Motor neuron (in vitro differentiated cells): ENCODE measurements at regions not wholly inside any gene's neighbourhood (a gene's known extent, or its start where the extent isn't known, plus 50 kb on each side); places are given as distances from the start of the nearest gene placed in this dataset.

ENCODE experiments used
- ATAC-seq, 8 experiments: fragments of 200-7000 bp; cut with Tn5 transposase; replicated peaks in 6 of 8; 2 replicates each; pipeline ENCODE4 v1.8.0; 2021; ENCODE audit warnings: mild to moderate bottlenecking in 8 of 8, moderate library complexity in 8 of 8
- H3K27ac ChIP-seq, 2 donors: fragments of 250-450 bp; sonication (Bioruptor Pico); 2 replicates each; pipeline ENCODE4 v1.9.0; 2021; ENCODE audit warnings: antibody characterized with exemption in 2 of 2, mild to moderate bottlenecking in 2 of 2, moderate library complexity in 1 of 2
- H3K4me1 ChIP-seq, 2 donors: fragments of 250-450 bp; sonication (Bioruptor Pico); replicated peaks in 1 of 2; 2 replicates each; pipeline ENCODE4 v1.6.1; 2021; ENCODE audit warnings: antibody characterized with exemption in 2 of 2, mild to moderate bottlenecking in 2 of 2, moderate library complexity in 1 of 2
- H3K4me3 ChIP-seq, 5 donors: fragments of 250-450 bp; sonication (Bioruptor Pico); 2 replicates each; pipeline ENCODE4 v1.9.0; 2021; ENCODE audit warnings: antibody characterized with exemption in 5 of 5, mild to moderate bottlenecking in 5 of 5, moderate library complexity in 4 of 5
- whole genome bisulfite sequencing, 10 experiments: fragments of 450-650 bp; shearing (Covaris generic); methylation state at CpG; one replicate each; pipeline ENCODE4 v1.0.0; 2022; 5-methylcytosine and 5-hydroxymethylcytosine counted together
- in situ Hi-C, 9 experiments: fragments of 400-800 bp; cut with MboI; loops; one replicate each; pipeline ENCODE4 v1.15.0; 2021; ENCODE audit warnings: low sequenced_read_pairs in 9 of 9, low pct_unique_long_range_greater_than_20kb in 2 of 9; ENCODE audit not compliant: unreplicated experiment in 9 of 9

GRCh38 chr14:55500219-55500701, 59.8 kb upstream of the TBPL2 start:
- ATAC-seq, result no peak
- no peaks in the 10 kb centered on the region for H3K4me1 ChIP-seq
- H3K27ac ChIP-seq, result no peak overlapping the region
- in situ Hi-C loops, result no loop called here
- WGBS, 10 experiments, result 71 to 100% (median 89%) methylated on average over 1 to 11 of the region's 11 CpGs
- no peak overlapping the region for H3K4me3 ChIP-seq

GRCh38 chr14:55500708-55501107, 60.3 kb upstream of the TBPL2 start:
- Histone ChIP-seq H3K4me1 (no peaks in the 10 kb centered on the region), H3K27ac (no peak overlapping the region), H3K4me3 (no peak overlapping the region)
- no peak for ATAC-seq
- WGBS, 10 experiments, result 70 to 100% (median 94%) methylated on average over 1 to 3 of the region's 3 CpGs; no CpG with 5 or more reads in 3 of the 10 experiments
- in situ Hi-C loops, result no loop called here

DNA sequence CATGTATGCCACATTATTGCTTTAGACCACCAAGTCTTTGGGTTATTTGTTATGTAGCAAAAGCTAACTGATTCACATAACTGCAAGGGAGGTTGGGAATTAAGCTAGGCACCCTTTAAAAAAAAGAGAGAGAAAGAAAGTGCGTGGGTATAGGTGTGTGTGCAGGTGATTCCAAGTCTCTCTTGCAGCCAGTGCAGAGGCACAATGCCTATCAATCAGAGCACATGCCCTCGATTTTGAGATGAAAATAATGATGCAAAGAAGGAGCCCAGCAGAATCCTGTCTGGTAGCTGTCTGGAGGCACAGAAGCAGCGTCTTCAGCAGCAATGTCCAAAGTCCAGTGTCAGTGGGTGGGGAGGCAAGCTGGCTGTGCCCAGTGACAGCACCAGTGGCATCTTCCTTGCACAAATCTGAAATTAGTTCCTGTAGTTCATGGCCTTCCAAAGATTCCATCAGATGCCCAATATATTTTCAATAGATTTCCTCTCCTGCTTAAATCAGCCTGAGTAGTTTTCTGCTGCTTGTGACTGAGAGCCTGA, 62.4 kb upstream of the TBPL2 start:
- Histone ChIP-seq H3K4me1 (no peaks in the 10 kb centered on the region), H3K27ac (no peak overlapping the region), H3K4me3 (no peak overlapping the region)
- in situ Hi-C loops, result no loop called here
- 50 to 100% (median 86%) methylated on average over 1 to 3 of the region's 3 CpGs; no CpG with 5 or more reads in 3 of the 10 experiments for WGBS, 10 experiments
- ATAC-seq, result no peak

GRCh38 chr14:55505846-55506245, 65.4 kb upstream of the TBPL2 start:
- H3K4me3 ChIP-seq, result no peak overlapping the region
- no peaks in the 10 kb centered on the region for H3K4me1 ChIP-seq
- ATAC-seq, result no peak
- WGBS, 10 experiments, result 83 to 100% (median 94%) methylated on average over 1 to 4 of the region's 4 CpGs
- in situ Hi-C loops, result no loop called here
- H3K27ac ChIP-seq, result no peak overlapping the region

DNA sequence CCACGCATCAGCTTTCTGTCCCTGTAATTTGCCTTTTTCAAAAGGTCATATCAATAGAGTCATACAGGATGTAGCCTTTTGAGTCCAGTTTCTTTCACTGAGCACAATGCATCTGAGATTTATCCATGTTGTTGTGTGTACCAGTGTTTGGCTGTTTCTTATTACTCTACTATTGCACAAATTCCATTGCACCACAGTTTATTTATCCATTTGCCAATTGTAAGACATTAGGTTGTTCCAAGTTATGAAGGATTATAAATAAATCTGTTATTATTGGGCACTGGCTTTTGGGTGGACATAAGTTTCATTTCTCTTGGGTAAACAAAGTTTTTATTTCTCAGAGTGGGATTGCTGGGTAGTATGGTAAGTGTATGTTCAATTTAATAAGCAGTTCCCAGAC, 68.3 kb upstream of the TBPL2 start:
- 0 to 100% (median 89%) methylated on average over 1 of the region's 1 CpG; no CpG with 5 or more reads in 4 of the 10 experiments for WGBS, 10 experiments
- in situ Hi-C loops, result no loop called here
- ATAC-seq, result no peak

DNA sequence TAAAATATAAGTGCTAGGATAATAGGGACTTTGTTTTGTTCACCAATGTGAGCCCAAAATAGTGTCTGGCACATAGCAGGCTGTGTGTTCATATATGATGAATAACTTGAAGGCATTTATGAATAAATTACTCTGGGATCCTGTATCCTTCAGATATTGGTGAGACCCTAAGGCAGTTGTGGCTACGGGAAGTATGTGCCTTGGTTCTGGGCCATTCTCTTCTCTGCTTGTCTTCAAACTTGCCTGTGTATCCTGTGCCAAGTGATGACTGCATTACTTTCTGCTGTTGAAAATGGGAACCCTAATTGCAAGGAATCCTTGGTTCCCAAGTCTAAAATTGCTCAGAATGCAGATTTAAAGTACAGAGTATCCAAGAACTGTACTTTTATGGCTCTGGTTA, 67.6 kb upstream of the KTN1 start:
- Histone ChIP-seq H3K27ac (no peak overlapping the region), H3K4me3 (no peak overlapping the region), H3K4me1 (no peaks in the 10 kb centered on the region)
- no peak for ATAC-seq
- in situ Hi-C loops, result no loop called here
- WGBS, 10 experiments, result 0 to 100% (median 67%) methylated on average over 1 of the region's 1 CpG; no CpG with 5 or more reads in 5 of the 10 experiments

More for the DNA sequence above, 68.3 kb upstream of the TBPL2 start:
- H3K27ac ChIP-seq, result no peak overlapping the region
- H3K4me1 ChIP-seq, result no peaks in the 10 kb centered on the region
- no peak overlapping the region for H3K4me3 ChIP-seq

GRCh38 chr14:55513491-55513890, 66.5 kb upstream of the KTN1 start:
- WGBS, 10 experiments, result 75 to 95% (median 82%) methylated on average over 1 to 4 of the region's 10 CpGs; no CpG with 5 or more reads in 6 of the 10 experiments
- Histone ChIP-seq H3K4me1 (no peaks in the 10 kb centered on the region), H3K27ac (no peak overlapping the region), H3K4me3 (no peak overlapping the region)
- ATAC-seq, result no peak
- in situ Hi-C loops, result no loop called here

DNA sequence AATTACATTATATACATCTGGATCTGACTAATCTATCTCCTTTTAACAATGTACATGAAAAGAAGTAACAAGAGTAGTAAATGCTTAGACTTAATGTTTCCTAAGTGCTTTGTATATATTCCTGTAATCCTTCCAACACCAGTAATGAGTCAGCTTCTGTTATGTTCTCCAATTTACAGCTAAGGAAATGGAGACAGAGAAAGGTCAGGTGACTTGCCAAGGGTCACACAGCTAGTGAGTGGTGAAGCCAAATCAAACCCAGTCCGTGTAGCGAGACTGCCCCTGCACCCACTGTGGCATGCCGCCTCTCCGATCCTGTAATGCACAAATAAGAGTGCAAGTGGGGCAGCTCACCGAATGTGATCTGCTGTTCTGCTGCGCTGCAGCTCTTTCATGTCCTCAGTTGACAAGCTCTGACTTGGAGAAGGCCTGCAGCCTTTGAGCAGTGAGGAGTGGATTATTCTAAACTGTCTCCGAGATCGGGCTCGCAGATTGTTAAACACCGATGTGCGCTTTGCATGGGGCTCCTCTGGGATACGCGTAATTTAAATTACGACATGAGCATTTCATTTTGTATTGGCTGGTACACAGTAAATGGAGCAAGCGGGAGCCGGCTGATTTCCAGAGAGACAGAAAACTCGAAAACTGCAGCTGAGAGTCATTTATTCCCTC, 65.1 kb upstream of the KTN1 start:
- peak in 3 of 8 experiments; percentile 61 to 79 (median 73) for ATAC-seq
- 23 to 100% (median 86%) methylated on average over 1 to 13 of the region's 17 CpGs; no CpG with 5 or more reads in 2 of the 10 experiments for WGBS, 10 experiments
- Histone ChIP-seq H3K4me1 (no peaks in the 10 kb centered on the region), H3K27ac (no peak overlapping the region), H3K4me3 (no peak overlapping the region)
- in situ Hi-C loops, result no loop called here

DNA sequence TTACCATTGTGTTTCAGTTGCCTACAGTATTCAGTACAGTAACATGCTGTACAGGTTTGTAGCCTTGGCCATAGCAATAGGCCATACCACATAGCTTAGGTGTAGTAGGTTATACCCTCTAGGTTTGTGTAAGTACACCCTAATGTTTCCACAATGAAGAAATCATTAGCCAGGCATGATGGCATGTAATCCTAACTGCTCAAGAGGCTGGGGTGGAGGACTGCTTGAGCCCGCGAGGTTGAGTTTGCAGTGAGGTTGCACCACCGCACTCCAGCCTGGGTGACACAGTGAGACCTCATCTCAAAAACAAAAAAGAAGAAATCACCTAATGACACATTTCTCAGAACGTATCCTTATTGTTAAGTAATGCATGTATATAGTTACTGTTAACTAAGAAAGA, 63.2 kb upstream of the KTN1 start:
- no peak overlapping the region for H3K4me3 ChIP-seq
- no peaks in the 10 kb centered on the region for H3K4me1 ChIP-seq
- in situ Hi-C loops, result no loop called here
- H3K27ac ChIP-seq, result no peak overlapping the region
- 71 to 94% (median 85%) methylated on average over 1 to 4 of the region's 4 CpGs; no CpG with 5 or more reads in 2 of the 10 experiments for WGBS, 10 experiments
- ATAC-seq, result no peak

DNA sequence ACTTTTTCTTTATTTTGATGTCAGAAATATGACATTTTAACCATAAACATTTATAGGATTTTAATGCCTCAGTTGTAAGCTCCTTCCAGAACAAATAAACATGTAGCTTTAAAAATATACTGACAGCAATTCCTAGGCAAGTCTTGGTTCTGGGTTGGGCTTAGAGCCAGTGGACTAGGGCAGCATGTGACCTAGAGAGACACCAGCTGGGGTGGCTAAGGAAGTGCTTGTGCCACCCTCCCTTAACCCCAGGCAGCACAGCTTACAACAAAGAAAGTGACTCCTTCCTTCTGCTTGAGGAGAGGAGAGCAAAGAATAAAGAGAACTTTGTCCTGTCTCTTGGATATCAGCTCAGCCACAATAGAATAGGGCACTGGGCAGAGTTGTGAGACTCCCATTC, 61.6 kb upstream of the KTN1 start:
- Histone ChIP-seq H3K4me3 (no peak overlapping the region), H3K27ac (no peak overlapping the region), H3K4me1 (no peaks in the 10 kb centered on the region)
- in situ Hi-C loops, result no loop called here
- peak in 2 of 8 experiments; percentile 35 to 38 for ATAC-seq

DNA sequence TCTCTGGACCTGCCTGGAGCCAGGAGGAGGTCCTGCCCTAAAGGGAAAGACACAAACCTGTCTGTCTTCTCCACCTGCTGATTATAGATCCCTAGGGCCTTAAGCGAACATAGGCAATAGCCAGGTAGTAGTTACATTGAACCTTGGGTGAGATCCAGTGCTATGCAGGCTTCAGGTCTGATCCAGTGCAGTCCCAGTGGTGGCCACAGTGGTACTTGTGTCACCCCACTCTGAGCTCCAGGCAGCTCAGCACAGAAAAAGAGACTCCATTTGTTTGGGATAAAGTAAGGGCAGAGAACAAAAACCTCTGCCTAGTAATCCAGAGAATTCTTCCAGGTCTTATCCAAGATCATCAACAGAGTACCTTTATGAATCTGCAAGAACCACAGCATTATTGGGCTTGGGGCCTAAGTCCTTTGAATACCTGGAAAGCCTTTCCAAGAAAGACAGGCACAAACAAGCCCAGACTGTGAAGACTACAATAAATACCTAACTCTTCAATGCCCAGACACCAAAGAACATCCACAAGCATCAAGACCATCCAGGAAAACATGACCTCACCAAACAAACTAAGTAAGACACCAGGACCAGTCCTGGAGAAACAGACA, 60.4 kb upstream of the KTN1 start:
- 60 to 100% (median 100%) methylated on average over 1 of the region's 1 CpG; no CpG with 5 or more reads in 7 of the 10 experiments for WGBS, 10 experiments
- peak in 2 of 8 experiments; percentile 27 to 28 for ATAC-seq
- no peak overlapping the region for H3K4me3 ChIP-seq
- no peaks in the 10 kb centered on the region for H3K4me1 ChIP-seq
- in situ Hi-C loops, result no loop called here
- no peak overlapping the region for H3K27ac ChIP-seq

DNA sequence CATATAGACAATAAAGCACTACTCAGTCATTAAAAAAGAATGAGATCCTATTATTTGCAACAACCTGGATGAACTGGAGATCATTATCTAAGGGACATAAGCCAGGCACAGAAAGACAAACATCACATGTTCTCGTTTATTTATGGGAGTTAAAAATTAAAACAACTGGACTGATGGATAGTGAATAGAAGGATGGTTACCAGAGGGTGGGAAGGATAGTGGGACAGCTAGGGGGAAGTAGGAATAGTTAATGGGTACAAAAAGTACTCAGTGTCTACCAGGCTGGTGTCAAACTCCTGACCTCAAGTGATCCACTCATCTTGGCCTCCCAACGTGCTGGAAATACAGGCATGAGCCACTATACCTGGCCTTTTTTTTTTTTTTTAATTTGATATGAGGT, 56.7 kb upstream of the KTN1 start:
- WGBS, 10 experiments, result 38 to 100% (median 65%) methylated on average over 1 to 2 of the region's 2 CpGs

More for the DNA sequence above, 56.7 kb upstream of the KTN1 start:
- Histone ChIP-seq H3K27ac (no peak overlapping the region), H3K4me1 (no peaks in the 10 kb centered on the region), H3K4me3 (no peak overlapping the region)
- in situ Hi-C loops, result no loop called here
- no peak for ATAC-seq
